HFFc6 (cell line): ENCODE measurements at regions not wholly inside any gene's neighbourhood (a gene's known extent, or its start where the extent isn't known, plus 50 kb on each side); places are given as distances from the start of the nearest gene placed in this dataset.

Experiments used
- DNase-seq: peaks from one replicate; pipeline ENCODE4 v3.0.0-alpha.2; 2018
- H3K27ac Mint-ChIP-seq: 2 replicates; pipeline ENCODE4 v1.8.0; 2020; ENCODE audit warnings: mild to moderate bottlenecking, mixed read lengths
- H3K27me3 Mint-ChIP-seq: 2 replicates; pipeline ENCODE4 v1.8.0; 2021; ENCODE audit warnings: mild to moderate bottlenecking, moderate library complexity, mixed read lengths; ENCODE audit not compliant: insufficient read depth
- H3K36me3 Mint-ChIP-seq: 2 replicates; pipeline ENCODE4 v1.8.0; 2021; ENCODE audit warnings: low read depth, mixed read lengths
- H3K4me1 Mint-ChIP-seq: 2 replicates; pipeline ENCODE4 v1.8.0; 2020; ENCODE audit warnings: low read depth, mixed read lengths
- H3K4me3 Mint-ChIP-seq: 2 replicates; pipeline ENCODE4 v1.8.0; 2020; ENCODE audit warnings: mild to moderate bottlenecking, moderate library complexity, mixed read lengths
- H3K9me3 Mint-ChIP-seq: 2 replicates; pipeline ENCODE4 v1.8.0; 2020; ENCODE audit warnings: mild to moderate bottlenecking, mixed read lengths
- CTCF ChIP-seq: fragments of 200-600 bp; sonication (generic); IDR thresholded peaks from 2 replicates; pipeline ENCODE4 v1.5.0; 2021; ENCODE audit warnings: antibody characterized with exemption, mild to moderate bottlenecking

- H3K36me3 Mint-ChIP-seq = no peaks in the 10 kb centered on the region; the same call in 1 of the 2 replicates
- no peak overlapping the region for H3K4me3 Mint-ChIP-seq
- H3K27ac Mint-ChIP-seq = no peak overlapping the region
- TF ChIP-seq CTCF = no peak
- peaks cover 66% of the 10 kb centered on the region for H3K9me3 Mint-ChIP-seq
- no peaks in the 10 kb centered on the region for H3K27me3 Mint-ChIP-seq
- no peaks in the 10 kb centered on the region for H3K4me1 Mint-ChIP-seq
- DNase-seq = no peak
Observed at GRCh38 chr12:108060903-108061302, 68.2 kb upstream of the WSCD2 start.

- no peak overlapping the region for H3K4me3 Mint-ChIP-seq
- H3K27ac Mint-ChIP-seq = no peak overlapping the region
- H3K9me3 Mint-ChIP-seq = peaks cover 60% of the 10 kb centered on the region
- no peaks in the 10 kb centered on the region; the same call in 1 of the 2 replicates for H3K27me3 Mint-ChIP-seq
- no peaks in the 10 kb centered on the region for H3K36me3 Mint-ChIP-seq
- no peak for DNase-seq
- peak; percentile 24; the same call in 1 of the 2 replicates for TF ChIP-seq CTCF
- H3K4me1 Mint-ChIP-seq = no peaks in the 10 kb centered on the region
Observed at GRCh38 chr12:108063192-108063591, 65.9 kb upstream of the WSCD2 start.

GRCh38 chr12:108065069-108065468, 64.0 kb upstream of the WSCD2 start:
- no peaks in the 10 kb centered on the region; the same call in 1 of the 2 replicates for H3K27me3 Mint-ChIP-seq
- no peaks in the 10 kb centered on the region for H3K4me1 Mint-ChIP-seq
- H3K4me3 Mint-ChIP-seq = no peak overlapping the region
- H3K27ac Mint-ChIP-seq = no peak overlapping the region
- no peaks in the 10 kb centered on the region for H3K36me3 Mint-ChIP-seq
- peaks cover 67% of the 10 kb centered on the region for H3K9me3 Mint-ChIP-seq
- TF ChIP-seq CTCF = no peak
- no peak for DNase-seq

- no peaks in the 10 kb centered on the region for H3K4me1 Mint-ChIP-seq
- no peak overlapping the region for H3K4me3 Mint-ChIP-seq
- DNase-seq = no peak
- no peaks in the 10 kb centered on the region for H3K36me3 Mint-ChIP-seq
- peaks cover 71% of the 10 kb centered on the region for H3K9me3 Mint-ChIP-seq
- H3K27ac Mint-ChIP-seq = no peak overlapping the region
- no peak for TF ChIP-seq CTCF
- H3K27me3 Mint-ChIP-seq = no peaks in the 10 kb centered on the region; the same call in 1 of the 2 replicates
Observed at GRCh38 chr12:108066583-108067577, 62.2 kb upstream of the WSCD2 start.

GRCh38 chr12:108069651-108070165, 59.4 kb upstream of the WSCD2 start:
- no peaks in the 10 kb centered on the region; the same call in 1 of the 2 replicates for H3K27me3 Mint-ChIP-seq
- H3K9me3 Mint-ChIP-seq = peaks cover 63% of the 10 kb centered on the region
- H3K27ac Mint-ChIP-seq = no peak overlapping the region
- no peak for DNase-seq
- no peak overlapping the region for H3K4me3 Mint-ChIP-seq
- no peak for TF ChIP-seq CTCF
- no peaks in the 10 kb centered on the region for H3K4me1 Mint-ChIP-seq
- H3K36me3 Mint-ChIP-seq = no peaks in the 10 kb centered on the region
